CD4-positive, alpha-beta T cell treated with Interleukin-10 for 1 hour (primary cell): ENCODE measurements at regions not wholly inside any gene's neighbourhood (a gene's known extent, or its start where the extent isn't known, plus 50 kb on each side); places are given as distances from the start of the nearest gene placed in this dataset.
"Not testable (repeated sequence)": the region's sequence is repeated elsewhere in the genome, so short reads cannot be mapped to it uniquely, and the experiment has no call there.

Experiments
- DNase-seq: peaks from one replicate; pipeline ENCODE4 v3.0.0-alpha.2; 2020

GRCh38 chr4:138790706-138791340, 224.8 kb upstream of the NOCT start:
- DNase-seq, result no peak

- no peak for DNase-seq
Measured at GRCh38 chr4:138789796-138790195, 225.8 kb upstream of the NOCT start.

- no peak for DNase-seq
Measured at GRCh38 chr4:138788857-138789256, 226.7 kb upstream of the NOCT start.

GRCh38 chr4:138788267-138788790, 227.3 kb upstream of the NOCT start:
- DNase-seq, result no peak

GRCh38 chr4:138779761-138780160, 235.8 kb upstream of the NOCT start:
- not testable (repeated sequence) for DNase-seq

GRCh38 chr4:138775890-138776289, 239.7 kb upstream of the NOCT start:
- no peak for DNase-seq

GRCh38 chr4:138775489-138775888, 240.1 kb upstream of the NOCT start:
- no peak for DNase-seq

GRCh38 chr4:138774940-138775339, 240.6 kb upstream of the NOCT start:
- DNase-seq, result no peak

GRCh38 chr4:138774125-138774524, 241.5 kb upstream of the NOCT start:
- not testable (repeated sequence) for DNase-seq

- DNase-seq, result no peak
Measured at GRCh38 chr4:138773321-138773720, 242.3 kb upstream of the NOCT start.

- DNase-seq, result no peak
Measured at GRCh38 chr4:138772366-138772765, 243.2 kb upstream of the NOCT start.

GRCh38 chr4:138770818-138771217, 244.8 kb upstream of the NOCT start:
- DNase-seq, result no peak

GRCh38 chr4:138766332-138766731, 249.2 kb upstream of the NOCT start:
- no peak for DNase-seq

- DNase-seq, result no peak
Measured at GRCh38 chr4:138765442-138765841, 250.1 kb upstream of the NOCT start.

- no peak for DNase-seq
Measured at GRCh38 chr4:138761638-138762220, 253.9 kb upstream of the NOCT start.

- DNase-seq, result no peak
Measured at GRCh38 chr4:138759554-138759902, 256.1 kb upstream of the NOCT start.

GRCh38 chr4:138758876-138759553, 256.6 kb upstream of the NOCT start:
- no peak for DNase-seq

- DNase-seq, result no peak
Measured at GRCh38 chr4:138758196-138758595, 257.4 kb upstream of the NOCT start.

- DNase-seq, result no peak
Measured at GRCh38 chr4:138757432-138757831, 258.1 kb upstream of the NOCT start.

- DNase-seq, result no peak
Measured at GRCh38 chr4:138756519-138756918, 259.1 kb upstream of the NOCT start.

GRCh38 chr4:138751309-138751708, 264.3 kb upstream of the NOCT start:
- DNase-seq, result no peak

GRCh38 chr4:138749303-138749702, 266.3 kb upstream of the NOCT start:
- no peak for DNase-seq

- no peak for DNase-seq
Measured at GRCh38 chr4:138741766-138742377, 273.7 kb upstream of the NOCT start.
